HepG2 (cell line): ENCODE measurements at regions not wholly inside any gene's neighbourhood (a gene's known extent, or its start where the extent isn't known, plus 50 kb on each side); places are given as distances from the start of the nearest gene placed in this dataset.

Experiments
- ATAC-seq: fragments of 200-7000 bp; cut with Tn5 transposase; 3 replicates; pipeline ENCODE4 v1.9.1; 2020; ENCODE audit warnings: mild to moderate bottlenecking, moderate library complexity
- BruUV-seq: library from RNA; stranded (reverse); fragments of 400-500 nt; replicated peaks from 2 replicates; lab custom pipeline; 2021; lab: Mats Ljungman, UMichigan
- CTCF ChIA-PET: fragments of 300-600 bp; formaldehyde crosslinking; extraction: SDS; loops from one replicate; lab custom pipeline; 2021; ENCODE audit warnings: low total read pairs, inconsistent platforms, low intra/inter-chr PET ratio; lab: Yijun Ruan, JAX
- POLR2A ChIA-PET: fragments of 350-600 bp; sonication (Branson Sonifier 250); formaldehyde crosslinking; loops from one replicate; lab custom pipeline; 2020; ENCODE audit warnings: antibody characterized with exemption, inconsistent platforms; lab: Yijun Ruan, JAX
- DNase-seq: peaks from one replicate; pipeline ENCODE4 v3.0.0-alpha.2; 2015; ENCODE audit warnings: low spot score
- FAIRE-seq: peaks from 3 replicates; lab custom pipeline; 2011; peaks lifted over from hg19 to GRCh38; lab: Jason Lieb, UNC
- H2AFZ ChIP-seq: one replicate; pipeline ENCODE4 v1.6.1; 2011; ENCODE audit warnings: low read length, inconsistent platforms
- H3K27ac ChIP-seq: fragments of 300-600 bp; 3 replicates; pipeline ENCODE4 v1.8.0; 2011; ENCODE audit warnings: mixed run types, mild to moderate bottlenecking, mixed read lengths, low read length, inconsistent platforms; ENCODE audit not compliant: insufficient read depth; ENCODE audit errors: extremely low read length
- H3K27me3 ChIP-seq, 2 experiments: fragments of 200-600 bp in 1 of 2; 2 replicates in 1 of 2; 3 replicates in 1 of 2; pipeline versions ENCODE4 v1.6.0 to v1.8.0; 2011; ENCODE audit warnings: low read length in 2 of 2, mild to moderate bottlenecking in 2 of 2, moderate library complexity in 2 of 2, inconsistent platforms in 1 of 2; ENCODE audit not compliant: insufficient read depth in 2 of 2, control insufficient read depth in 1 of 2
- H3K36me3 ChIP-seq, 2 experiments: fragments of 200-600 bp in 1 of 2; replicated peaks in 1 of 2; 2 replicates in 1 of 2; 3 replicates in 1 of 2; pipeline versions ENCODE4 v1.5.1 to v1.8.0; 2011; ENCODE audit warnings: low read length in 2 of 2, inconsistent platforms in 1 of 2; ENCODE audit not compliant: insufficient read depth in 2 of 2, control insufficient read depth in 1 of 2
- H3K4me1 ChIP-seq: 2 replicates; pipeline ENCODE4 v1.5.1; 2012; ENCODE audit warnings: low read length, inconsistent platforms; ENCODE audit not compliant: insufficient read depth
- H3K4me2 ChIP-seq: 2 replicates; pipeline ENCODE4 v1.6.0; 2011; ENCODE audit warnings: low read depth, low read length, inconsistent platforms
- H3K4me3 ChIP-seq, 3 experiments: fragments of 200-600 bp in 1 of 3; sonication (generic), shearing (Covaris generic) in 1 of 3; replicated peaks in 1 of 3; 2 replicates each; pipeline ENCODE4 v1.5.1; 2011 to 2016; ENCODE audit warnings: low read length in 3 of 3, inconsistent platforms in 2 of 3, low read depth in 2 of 3, mild to moderate bottlenecking in 2 of 3, control low read depth in 1 of 3, mixed read lengths in 1 of 3; ENCODE audit not compliant: insufficient read depth in 1 of 3
- H3K79me2 ChIP-seq: one replicate; pipeline ENCODE4 v1.6.1; 2011; ENCODE audit warnings: low read length, inconsistent platforms; ENCODE audit not compliant: insufficient read depth
- H3K9ac ChIP-seq: 2 replicates; pipeline ENCODE4 v1.6.0; 2011; ENCODE audit warnings: mild to moderate bottlenecking, low read depth, low read length, inconsistent platforms; ENCODE audit not compliant: insufficient read depth
- H3K9me3 ChIP-seq: 2 replicates; pipeline ENCODE4 v1.5.1; 2012; ENCODE audit warnings: mild to moderate bottlenecking, low read length
- H4K20me1 ChIP-seq: 2 replicates; pipeline ENCODE4 v1.6.0; 2011; ENCODE audit warnings: inconsistent platforms, mild to moderate bottlenecking, low read length, moderate library complexity; ENCODE audit not compliant: insufficient read depth
- AGO1 ChIP-seq: fragments of 200-400 bp; formaldehyde crosslinking; IDR thresholded peaks from 2 replicates; pipeline ENCODE4 v1.6.1; 2017; ENCODE audit warnings: mild to moderate bottlenecking, low read depth, low read length, moderate library complexity; ENCODE audit not compliant: poor library complexity, severe bottlenecking
- ZNF710 ChIP-seq: sonication (generic); formaldehyde crosslinking; IDR thresholded peaks from 2 replicates; pipeline ENCODE4 v1.5.0; 2020; ENCODE audit warnings: mild to moderate bottlenecking, missing genetic modification reagents, borderline replicate concordance
- WGBS: methylation state at CpG from one replicate; pipeline ENCODE4 v1.1.6; 2017; ENCODE audit warnings: low lambda C conversion rate; 5-methylcytosine and 5-hydroxymethylcytosine counted together
- in situ Hi-C: cut with HindIII; loops from 2 replicates; pipeline ENCODE4 v1.10.0; 2017; ENCODE audit warnings: low pct_unique_long_range_greater_than_20kb; ENCODE audit not compliant: extremely low pct_ligation_motif_present
- intact Hi-C: fragments of 100-400 bp; cut with micrococcal nuclease; formaldehyde crosslinking; loops from one replicate; pipeline ENCODE4 v1.10.0; 2022; ENCODE audit not compliant: unreplicated experiment

GRCh38 chr3:44031387-44032380 is 210.0 kb upstream of the TOPAZ1 start:
- no peak overlapping the region for H3K27ac ChIP-seq
- intact Hi-C loops, result no loop called here
- peaks cover 1 to 24% of the 10 kb centered on the region in 2 experiments; a peak in 4 of 5 replicates for H3K27me3 ChIP-seq
- H3K79me2 ChIP-seq, result no peaks in the 10 kb centered on the region
- ChIA-PET POLR2A (no interaction called here), CTCF (no interaction called here)
- no peak overlapping the region for H3K4me2 ChIP-seq
- DNase-seq, result no peak
- WGBS, result 8% methylated on average over 14 of the region's 16 CpGs
- ATAC-seq, result no peak
- no TSS peak for BruUV-seq
- H4K20me1 ChIP-seq, result no peaks in the 10 kb centered on the region
- TF ChIP-seq ZNF710 (CRISPR knock-in tag), result no peak
- TF ChIP-seq, all 625 proteins: peak for 0
- Histone ChIP-seq H3K36me3 (no peaks in the 10 kb centered on the region), H2AFZ (no peak overlapping the region), H3K9ac (no peak overlapping the region), H3K9me3 (no peaks in the 10 kb centered on the region), H3K4me1 (no peaks in the 10 kb centered on the region), H3K4me3 (no peak overlapping the region)
- in situ Hi-C loops, result no loop called here
- FAIRE-seq, result no peak

- WGBS, result 8% methylated on average over 3 of the region's 3 CpGs
- H3K36me3 ChIP-seq, result no peaks in the 10 kb centered on the region
- H4K20me1 ChIP-seq, result no peaks in the 10 kb centered on the region
- ATAC-seq (no peak), FAIRE-seq (no peak), DNase-seq (no peak)
- H3K27me3 ChIP-seq, result peaks cover 0 to 25% of the 10 kb centered on the region in 2 experiments; a peak in 4 of 5 replicates
- H3K4me1 ChIP-seq, result no peaks in the 10 kb centered on the region
- in situ Hi-C loops (no loop called here), intact Hi-C loops (no loop called here)
- H2AFZ ChIP-seq, result no peak overlapping the region
- TF ChIP-seq AGO1, result no peak
- H3K4me2 ChIP-seq, result no peak overlapping the region
- ChIA-PET POLR2A (no interaction called here), CTCF (no interaction called here)
- no peaks in the 10 kb centered on the region for H3K9me3 ChIP-seq
- H3K79me2 ChIP-seq, result no peaks in the 10 kb centered on the region
- H3K27ac ChIP-seq, result no peak overlapping the region
- BruUV-seq, result no TSS peak
- H3K4me3 ChIP-seq, result no peak overlapping the region
- no peak overlapping the region for H3K9ac ChIP-seq
These were observed 209.2 kb upstream of the TOPAZ1 start for GRCh38 chr3:44032487-44032886.
